Neural cell (in vitro differentiated cells): ENCODE measurements at regions not wholly inside any gene's neighbourhood (a gene's known extent, or its start where the extent isn't known, plus 50 kb on each side); places are given as distances from the start of the nearest gene placed in this dataset.

Source experiments
- H2AFZ ChIP-seq: fragments of 200-600, 300-800 bp; sonication (generic), shearing (Covaris generic); 2 replicates; pipeline ENCODE4 v1.6.0; 2014; ENCODE audit warnings: low read depth, mild to moderate bottlenecking, antibody characterized with exemption, low read length, moderate library complexity
- H3F3A ChIP-seq: fragments of 200-600 bp; shearing (Covaris generic); 2 replicates; pipeline ENCODE4 v1.6.1; 2016; ENCODE audit warnings: mild to moderate bottlenecking, moderate library complexity, mixed read lengths, antibody characterized with exemption, low read length; ENCODE audit not compliant: insufficient read depth, poor library complexity, severe bottlenecking
- H3K27ac ChIP-seq: fragments of 200-600, 300-800 bp; sonication (generic), shearing (Covaris generic); 2 replicates; pipeline ENCODE4 v1.5.1; 2014; ENCODE audit warnings: mild to moderate bottlenecking, low read length, moderate library complexity
- H3K27me3 ChIP-seq: fragments of 300-800, 200-600 bp; sonication (generic), shearing (Covaris generic); 2 replicates; pipeline ENCODE4 v1.6.0; 2014; ENCODE audit warnings: mild to moderate bottlenecking, low read depth, low read length, moderate library complexity; ENCODE audit not compliant: insufficient read depth
- H3K36me3 ChIP-seq: fragments of 300-800, 200-600 bp; sonication (generic), shearing (Covaris generic); 2 replicates; pipeline ENCODE4 v1.5.1; 2014; ENCODE audit warnings: mild to moderate bottlenecking, antibody characterized with exemption, low read length, moderate library complexity; ENCODE audit not compliant: insufficient read depth
- H3K4me2 ChIP-seq: fragments of 300-800, 200-600 bp; sonication (generic), shearing (Covaris generic); 2 replicates; pipeline ENCODE4 v1.6.0; 2014; ENCODE audit warnings: mild to moderate bottlenecking, low read length
- H3K4me3 ChIP-seq: fragments of 300-800, 200-600 bp; sonication (generic), shearing (Covaris generic); 2 replicates; pipeline ENCODE4 v1.5.1; 2014; ENCODE audit warnings: mild to moderate bottlenecking, low read length, moderate library complexity
- H3K79me2 ChIP-seq: fragments of 200-600 bp; shearing (Covaris generic); replicated peaks from 2 replicates; pipeline ENCODE4 v1.6.0; 2014; ENCODE audit warnings: mild to moderate bottlenecking, low read length, moderate library complexity; ENCODE audit not compliant: insufficient read depth
- H3K9ac ChIP-seq: fragments of 300-800, 200-600 bp; sonication (generic), shearing (Covaris generic); 2 replicates; pipeline ENCODE4 v1.6.1; 2016; ENCODE audit warnings: mild to moderate bottlenecking, low read length, mixed read lengths
- H3K9me2 ChIP-seq: fragments of 200-600 bp; shearing (Covaris generic); 2 replicates; pipeline ENCODE4 v1.6.1; 2016; ENCODE audit warnings: mild to moderate bottlenecking, low read length, mixed read lengths; ENCODE audit not compliant: insufficient read depth
- H3K9me3 ChIP-seq: fragments of 200-600, 300-800 bp; sonication (generic), shearing (Covaris generic); 2 replicates; pipeline ENCODE4 v1.6.1; 2016; ENCODE audit warnings: mild to moderate bottlenecking, mixed run types, low read length, moderate library complexity, mixed read lengths
- H4K20me1 ChIP-seq: fragments of 200-600 bp; shearing (Covaris generic); 2 replicates; pipeline ENCODE4 v1.6.1; 2016; ENCODE audit warnings: mild to moderate bottlenecking, mixed run types; ENCODE audit not compliant: insufficient read depth
- CTCF ChIP-seq: fragments of 450-650 bp; IDR thresholded peaks from 2 replicates; pipeline ENCODE4 v1.5.1; 2014; ENCODE audit warnings: antibody characterized with exemption, mild to moderate bottlenecking, moderate library complexity; ENCODE audit not compliant: poor library complexity, severe bottlenecking
- EP300 ChIP-seq: fragments of 450-650 bp; conservative IDR thresholded peaks from 2 replicates; pipeline ENCODE4 v1.6.1; 2014; ENCODE audit warnings: antibody characterized with exemption, mild to moderate bottlenecking, moderate library complexity; ENCODE audit not compliant: poor library complexity, severe bottlenecking
- EZH2 ChIP-seq: fragments of 200-600, 300-800 bp; shearing (Covaris generic), sonication (generic); IDR thresholded peaks from 2 replicates; pipeline ENCODE4 v1.6.1; 2014; ENCODE audit warnings: antibody characterized with exemption, low read length, borderline replicate concordance, mild to moderate bottlenecking; ENCODE audit not compliant: insufficient read depth, poor library complexity, severe bottlenecking
- MXI1 ChIP-seq: fragments of 450-650 bp; conservative IDR thresholded peaks from 2 replicates; pipeline ENCODE4 v1.6.1; 2014; ENCODE audit warnings: antibody characterized with exemption, mild to moderate bottlenecking; ENCODE audit not compliant: poor library complexity, severe bottlenecking
- POLR2AphosphoS5 ChIP-seq: IDR thresholded peaks from 2 replicates; pipeline ENCODE4 v1.6.1; 2012
- RAD21 ChIP-seq: fragments of 450-650 bp; conservative IDR thresholded peaks from 2 replicates; pipeline ENCODE4 v1.6.1; 2014; ENCODE audit warnings: antibody characterized with exemption, mild to moderate bottlenecking, moderate library complexity
- REST ChIP-seq: IDR thresholded peaks from 2 replicates; pipeline ENCODE4 v1.6.1; 2012; ENCODE audit warnings: borderline replicate concordance
- SMC3 ChIP-seq: fragments of 450-650 bp; conservative IDR thresholded peaks from 2 replicates; pipeline ENCODE4 v1.6.1; 2014; ENCODE audit warnings: antibody characterized with exemption, mild to moderate bottlenecking, moderate library complexity; ENCODE audit not compliant: poor library complexity
- TAF1 ChIP-seq: IDR thresholded peaks from 2 replicates; pipeline ENCODE4 v1.6.1; 2012; ENCODE audit warnings: low read depth

- Histone ChIP-seq H3K9me3 (no peaks in the 10 kb centered on the region), H3F3A (no peaks in the 10 kb centered on the region), H4K20me1 (no peaks in the 10 kb centered on the region), H3K4me2 (no peak overlapping the region), H3K27ac (no peak overlapping the region), H2AFZ (no peak overlapping the region), H3K27me3 (no peaks in the 10 kb centered on the region), H3K4me3 (no peak overlapping the region), H3K36me3 (no peaks in the 10 kb centered on the region), H3K9ac (no peak overlapping the region), H3K9me2 (no peaks in the 10 kb centered on the region), H3K79me2 (no peaks in the 10 kb centered on the region)
- TF ChIP-seq TAF1 (no peak), SMC3 (no peak), EZH2 (no peak), POLR2AphosphoS5 (no peak), CTCF (no peak), RAD21 (no peak), MXI1 (no peak), EP300 (no peak), REST (no peak)
These were observed 249.5 kb upstream of the RBFOX1 start for GRCh38 chr16:7083096-7083495.

GRCh38 chr16:7077636-7078035 lies 255.0 kb upstream of the RBFOX1 start:
- Histone ChIP-seq H3K36me3 (no peaks in the 10 kb centered on the region), H3K27me3 (no peaks in the 10 kb centered on the region), H3K27ac (no peak overlapping the region), H3K9me3 (no peaks in the 10 kb centered on the region), H3K9me2 (no peaks in the 10 kb centered on the region), H3K4me2 (no peak overlapping the region), H4K20me1 (no peaks in the 10 kb centered on the region), H3K4me3 (no peak overlapping the region), H3F3A (no peaks in the 10 kb centered on the region), H3K79me2 (no peaks in the 10 kb centered on the region), H3K9ac (no peak overlapping the region), H2AFZ (no peak overlapping the region)
- no peak for TF ChIP-seq CTCF
- TF ChIP-seq TAF1: no peak
- no peak for TF ChIP-seq EP300
- no peak for TF ChIP-seq SMC3
- TF ChIP-seq EZH2: no peak
- no peak for TF ChIP-seq POLR2AphosphoS5
